ACC112 (cell line): ENCODE measurements at regions not wholly inside any gene's neighbourhood (a gene's known extent, or its start where the extent isn't known, plus 50 kb on each side); places are given as distances from the start of the nearest gene placed in this dataset.

ENCODE experiments used
- H2AFZ ChIP-seq: fragments of 200-600 bp; sonication (generic); one replicate; pipeline ENCODE4 v1.6.0; 2017; ENCODE audit warnings: antibody characterized with exemption, low read length; ENCODE audit not compliant: unreplicated experiment
- H3K27ac ChIP-seq: fragments of 200-600 bp; sonication (generic); 2 replicates; pipeline ENCODE4 v1.5.1; 2014; ENCODE audit warnings: low read depth, mild to moderate bottlenecking, antibody characterized with exemption, low read length, moderate library complexity
- H3K27me3 ChIP-seq: fragments of 200-600 bp; sonication (generic); 2 replicates; pipeline ENCODE4 v1.6.1; 2014; ENCODE audit warnings: mild to moderate bottlenecking, antibody characterized with exemption, low read length, moderate library complexity, mixed read lengths; ENCODE audit not compliant: insufficient read depth
- H3K36me3 ChIP-seq: fragments of 200-600 bp; sonication (generic); 2 replicates; pipeline ENCODE4 v1.6.1; 2016; ENCODE audit warnings: mild to moderate bottlenecking, antibody characterized with exemption, low read length, moderate library complexity, mixed read lengths; ENCODE audit not compliant: insufficient read depth
- H3K4me1 ChIP-seq: fragments of 200-600 bp; sonication (generic); one replicate; pipeline ENCODE4 v1.6.1; 2016; ENCODE audit warnings: low read length, mixed read lengths; ENCODE audit not compliant: insufficient read depth, unreplicated experiment, control insufficient read depth
- H3K4me3 ChIP-seq: fragments of 200-600 bp; sonication (generic); 2 replicates; pipeline ENCODE4 v1.5.1; 2014; ENCODE audit warnings: mild to moderate bottlenecking, low read depth, low read length
- H3K79me2 ChIP-seq: fragments of 200-600 bp; sonication (generic); one replicate; pipeline ENCODE4 v1.6.0; 2016; ENCODE audit warnings: low read length; ENCODE audit not compliant: control insufficient read depth, unreplicated experiment, insufficient read depth

DNA sequence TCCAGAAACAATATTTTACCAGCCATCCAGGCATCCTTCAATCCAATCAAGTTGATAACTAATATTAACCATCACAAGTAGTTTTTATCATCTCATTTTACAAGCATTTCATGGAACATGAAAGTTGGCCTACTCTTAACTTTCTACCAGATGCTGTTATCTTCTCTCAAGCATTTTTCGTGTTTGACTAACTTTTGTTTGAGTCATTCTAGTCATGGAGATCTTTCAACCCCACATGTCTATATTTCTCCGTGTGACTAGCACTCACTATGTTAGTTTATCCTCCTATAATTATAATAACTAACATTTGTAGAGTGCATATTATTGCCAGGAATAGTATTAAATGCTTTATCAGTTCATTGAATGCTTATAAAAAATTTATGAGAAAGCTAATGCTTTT, 307.0 kb upstream of the CWC22 start:
- Histone ChIP-seq H2AFZ (no peak overlapping the region), H3K4me1 (no peaks in the 10 kb centered on the region), H3K27me3 (no peaks in the 10 kb centered on the region), H3K4me3 (no peak overlapping the region), H3K79me2 (no peaks in the 10 kb centered on the region), H3K27ac (no peak overlapping the region), H3K36me3 (no peaks in the 10 kb centered on the region)

DNA sequence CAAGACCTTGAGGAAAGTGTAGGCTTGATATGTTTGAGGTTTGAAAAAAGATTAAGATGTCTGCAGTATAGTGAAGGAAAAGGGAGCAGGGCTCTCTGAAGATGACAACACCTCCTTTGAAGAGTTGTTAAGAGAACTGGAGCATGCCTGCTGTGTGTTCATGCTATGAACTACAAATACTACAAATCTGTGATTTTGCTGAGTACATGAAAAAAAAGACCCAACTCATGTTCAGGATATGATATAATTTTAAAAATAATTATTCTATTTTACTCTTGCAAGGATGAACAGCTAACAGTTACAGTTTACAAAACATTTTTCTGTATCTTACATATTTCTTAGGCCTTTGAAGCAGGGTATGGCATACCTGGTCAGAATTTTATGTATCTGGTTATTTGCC, 305.4 kb upstream of the CWC22 start:
- Histone ChIP-seq H3K27me3 (no peaks in the 10 kb centered on the region), H3K36me3 (no peaks in the 10 kb centered on the region), H3K4me1 (no peaks in the 10 kb centered on the region), H3K27ac (no peak overlapping the region), H3K79me2 (no peaks in the 10 kb centered on the region), H3K4me3 (no peak overlapping the region), H2AFZ (no peak overlapping the region)

DNA sequence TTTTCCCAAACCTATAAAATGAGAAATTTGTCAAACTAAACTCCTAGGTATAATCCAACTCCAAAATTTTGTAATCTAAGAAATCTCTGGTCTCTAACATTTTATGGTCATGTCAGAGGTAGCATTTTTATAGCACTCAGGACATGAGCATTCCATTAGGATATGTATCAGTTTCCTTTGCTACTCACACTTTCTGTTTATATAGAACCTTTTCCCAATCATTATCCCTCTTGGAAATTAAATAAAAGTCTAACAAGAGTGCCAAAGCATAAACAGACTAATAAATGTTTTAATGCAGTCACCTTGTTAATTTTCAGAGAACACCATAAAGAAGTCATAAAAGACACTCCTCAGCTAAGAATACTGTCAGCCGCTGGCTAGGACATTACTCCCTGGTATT, 300.0 kb upstream of the CWC22 start:
- H3K27me3 ChIP-seq, result no peaks in the 10 kb centered on the region
- H3K27ac ChIP-seq, result no peak overlapping the region
- H2AFZ ChIP-seq, result peak overlapping the region; percentile 22
- no peaks in the 10 kb centered on the region for H3K36me3 ChIP-seq
- H3K4me1 ChIP-seq, result no peaks in the 10 kb centered on the region
- no peak overlapping the region for H3K4me3 ChIP-seq
- H3K79me2 ChIP-seq, result no peaks in the 10 kb centered on the region

DNA sequence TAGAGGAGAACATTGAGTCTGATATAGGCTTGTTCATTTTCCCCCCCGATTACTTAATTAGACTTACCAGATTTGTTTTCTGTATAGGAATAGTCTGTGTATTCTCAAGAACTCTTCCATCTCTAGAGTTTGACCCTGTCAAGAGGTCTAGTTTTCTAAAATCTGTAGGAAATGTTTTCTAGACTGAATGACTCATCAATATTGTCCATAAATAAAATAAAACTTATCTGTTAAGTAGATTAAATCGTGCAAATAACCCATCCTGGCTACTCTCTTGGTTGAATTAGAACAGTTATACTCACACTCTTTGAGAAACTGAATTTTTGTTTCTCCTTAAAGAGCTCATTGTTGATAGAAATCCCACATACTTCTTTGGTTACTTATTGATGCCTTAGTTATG, 299.2 kb upstream of the CWC22 start:
- no peaks in the 10 kb centered on the region for H3K36me3 ChIP-seq
- peak overlapping the region; percentile 22 for H2AFZ ChIP-seq
- H3K4me3 ChIP-seq, result no peak overlapping the region
- no peaks in the 10 kb centered on the region for H3K27me3 ChIP-seq
- no peak overlapping the region for H3K27ac ChIP-seq
- no peaks in the 10 kb centered on the region for H3K79me2 ChIP-seq
- H3K4me1 ChIP-seq, result no peaks in the 10 kb centered on the region

DNA sequence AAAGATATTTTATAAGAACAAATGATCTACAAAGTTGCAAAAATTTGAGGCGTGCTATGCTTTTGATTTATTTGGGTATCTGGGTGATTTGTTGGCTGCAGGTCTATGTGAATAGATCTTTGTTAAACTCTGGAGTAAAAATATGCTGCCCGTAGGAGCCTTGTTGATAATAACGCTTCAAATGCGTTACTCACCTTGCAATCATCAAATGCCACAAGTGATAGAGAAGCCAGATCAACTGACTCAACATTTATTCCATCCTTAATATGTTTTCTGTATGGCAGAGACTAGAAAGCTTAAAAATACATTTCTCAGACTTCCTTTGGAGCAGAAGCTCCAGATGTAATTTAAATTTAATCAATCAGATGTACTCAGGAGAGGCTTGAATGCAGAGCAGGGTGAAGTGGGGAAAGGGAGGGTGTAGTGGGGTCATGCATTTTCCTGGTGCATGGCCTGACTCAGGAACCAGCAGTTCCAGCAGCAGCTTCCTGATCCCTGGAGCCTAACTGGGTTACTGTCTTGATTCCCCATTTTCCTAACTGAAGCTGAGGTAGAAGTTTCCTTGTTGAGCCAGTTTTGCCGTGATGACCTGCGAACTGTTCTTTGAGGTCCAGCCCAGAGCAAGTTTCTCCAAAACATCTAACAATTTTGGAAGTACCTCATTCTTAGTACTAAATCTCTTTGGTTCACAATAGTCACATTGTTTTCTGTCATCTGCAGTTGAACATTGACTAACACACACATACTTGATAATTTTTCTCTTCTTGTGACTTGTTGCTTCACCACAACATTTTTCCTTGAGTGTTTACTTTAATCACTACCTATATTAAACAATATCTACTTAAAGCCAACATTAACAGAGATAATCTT, 284.7 kb upstream of the CWC22 start:
- Histone ChIP-seq H3K79me2 (no peaks in the 10 kb centered on the region), H3K27ac (peak overlapping the region; percentile 73), H3K4me1 (peaks cover 21% of the 10 kb centered on the region), H3K36me3 (no peaks in the 10 kb centered on the region), H3K4me3 (peak overlapping the region; percentile 53), H2AFZ (peak overlapping the region; percentile 49), H3K27me3 (no peaks in the 10 kb centered on the region)

DNA sequence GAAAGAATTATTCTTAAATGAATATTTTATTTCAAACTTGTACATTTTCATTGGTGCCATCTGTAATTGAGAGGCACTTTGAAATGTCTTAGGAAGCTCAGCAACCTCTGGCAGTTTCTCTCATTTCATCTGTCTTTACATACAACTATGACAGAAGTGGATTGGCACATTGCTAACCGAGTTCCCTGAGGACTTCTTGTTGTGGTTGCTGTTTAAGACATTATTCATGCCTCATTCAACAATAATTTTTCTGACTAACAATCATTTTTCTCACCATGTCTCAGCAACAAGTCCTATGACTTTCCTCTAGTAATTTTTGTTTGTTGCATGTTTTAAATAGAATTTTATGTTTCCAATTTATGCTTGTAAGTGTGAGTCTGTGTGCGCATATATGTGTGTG, 284.0 kb upstream of the CWC22 start:
- Histone ChIP-seq H3K79me2 (no peaks in the 10 kb centered on the region), H3K4me1 (peaks cover 21% of the 10 kb centered on the region), H3K4me3 (peak overlapping the region; percentile 53), H3K36me3 (no peaks in the 10 kb centered on the region), H2AFZ (no peak overlapping the region), H3K27me3 (no peaks in the 10 kb centered on the region), H3K27ac (peak overlapping the region; percentile 73)

DNA sequence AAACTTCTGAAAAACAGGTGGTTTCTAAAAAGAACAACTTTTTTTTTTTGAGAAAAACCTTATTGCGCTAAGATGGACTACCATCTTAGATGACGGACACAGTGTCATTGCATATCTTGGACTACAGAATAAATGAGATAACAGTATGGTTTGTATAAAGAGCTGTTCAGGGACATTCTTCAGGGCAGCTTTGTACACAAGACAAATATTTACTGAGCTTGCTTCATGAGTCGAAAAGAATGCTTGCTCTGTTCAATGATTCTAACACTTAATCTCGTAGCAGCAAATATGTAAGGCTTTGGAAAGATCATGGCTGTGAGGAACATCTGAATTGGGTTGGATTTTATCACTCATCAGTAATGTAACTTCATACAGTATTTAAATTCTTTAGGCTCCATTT, 282.5 kb upstream of the CWC22 start:
- Histone ChIP-seq H3K4me1 (peaks cover 21% of the 10 kb centered on the region), H3K79me2 (no peaks in the 10 kb centered on the region), H3K4me3 (no peak overlapping the region), H2AFZ (no peak overlapping the region), H3K27ac (no peak overlapping the region), H3K27me3 (no peaks in the 10 kb centered on the region), H3K36me3 (no peaks in the 10 kb centered on the region)

DNA sequence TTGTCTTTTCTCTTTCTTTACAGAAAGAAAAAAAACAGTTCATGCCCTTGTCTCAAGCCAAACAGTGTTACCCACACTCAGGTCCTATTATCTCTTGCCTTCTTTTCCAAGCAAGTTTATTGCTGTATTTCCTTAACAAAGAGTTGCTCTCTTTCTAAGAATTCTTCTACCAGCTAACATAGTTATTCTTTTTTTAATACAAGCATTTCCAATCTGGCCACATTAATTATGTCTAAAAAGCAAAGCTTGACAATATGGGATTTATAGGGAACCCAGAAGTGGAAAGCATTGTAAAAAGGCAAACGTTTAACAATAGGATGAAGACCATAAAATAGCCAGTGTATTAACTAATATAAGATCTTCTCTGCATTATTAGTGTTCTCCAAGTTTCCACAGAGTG, 272.5 kb upstream of the CWC22 start:
- no peaks in the 10 kb centered on the region for H3K4me1 ChIP-seq
- no peak overlapping the region for H2AFZ ChIP-seq
- no peak overlapping the region for H3K4me3 ChIP-seq
- no peaks in the 10 kb centered on the region for H3K36me3 ChIP-seq
- no peaks in the 10 kb centered on the region for H3K27me3 ChIP-seq
- H3K27ac ChIP-seq, result no peak overlapping the region
- H3K79me2 ChIP-seq, result no peaks in the 10 kb centered on the region

DNA sequence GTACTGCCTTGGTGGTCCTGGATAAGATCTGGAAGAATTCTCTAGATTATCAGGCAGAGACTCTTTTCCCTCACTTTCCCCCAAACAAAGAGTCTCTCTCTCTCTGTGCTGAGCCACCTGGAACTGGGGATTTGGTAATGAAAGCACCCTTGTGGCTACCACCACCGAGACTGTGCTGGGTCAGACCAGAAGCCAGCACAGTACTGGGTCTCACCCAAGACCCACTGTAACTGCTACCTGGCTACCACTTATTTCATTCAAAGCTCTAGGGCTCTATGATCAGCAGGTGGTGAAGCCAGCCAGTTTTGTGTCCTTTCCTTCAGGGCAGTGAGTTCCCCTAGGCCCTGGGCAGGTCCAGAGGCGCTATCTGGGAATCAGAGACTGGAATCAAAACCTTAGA, 269.6 kb upstream of the CWC22 start:
- H3K4me3 ChIP-seq, result no peak overlapping the region
- H3K36me3 ChIP-seq, result no peaks in the 10 kb centered on the region
- H3K27me3 ChIP-seq, result no peaks in the 10 kb centered on the region
- no peaks in the 10 kb centered on the region for H3K79me2 ChIP-seq
- no peaks in the 10 kb centered on the region for H3K4me1 ChIP-seq
- H3K27ac ChIP-seq, result no peak overlapping the region
- no peak overlapping the region for H2AFZ ChIP-seq

DNA sequence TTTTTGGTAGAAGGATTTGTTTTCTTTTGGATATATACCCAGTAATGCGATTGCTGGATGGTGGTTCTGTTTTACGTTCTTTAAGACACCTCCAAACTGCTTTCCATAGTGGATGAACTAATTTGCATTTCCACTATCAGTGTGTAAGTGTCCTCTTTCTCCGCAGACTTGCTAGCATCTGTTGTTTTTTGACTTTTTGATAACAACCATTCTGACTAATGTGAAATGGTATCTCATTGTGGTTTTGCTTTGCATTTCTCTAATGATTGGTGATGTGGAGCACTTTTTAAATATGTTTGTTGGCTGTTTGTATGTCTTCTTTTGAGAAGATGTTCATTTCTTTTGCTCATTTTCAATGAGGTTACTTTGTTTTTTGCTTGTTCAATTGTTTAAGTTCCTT, 260.9 kb upstream of the CWC22 start:
- Histone ChIP-seq H3K27ac (no peak overlapping the region), H3K4me1 (no peaks in the 10 kb centered on the region), H3K79me2 (no peaks in the 10 kb centered on the region), H3K36me3 (0 out of 2 replicates have a peak, but pooled peaks cover 4% of the 10 kb centered on the region), H3K4me3 (no peak overlapping the region), H2AFZ (no peak overlapping the region), H3K27me3 (no peaks in the 10 kb centered on the region)

DNA sequence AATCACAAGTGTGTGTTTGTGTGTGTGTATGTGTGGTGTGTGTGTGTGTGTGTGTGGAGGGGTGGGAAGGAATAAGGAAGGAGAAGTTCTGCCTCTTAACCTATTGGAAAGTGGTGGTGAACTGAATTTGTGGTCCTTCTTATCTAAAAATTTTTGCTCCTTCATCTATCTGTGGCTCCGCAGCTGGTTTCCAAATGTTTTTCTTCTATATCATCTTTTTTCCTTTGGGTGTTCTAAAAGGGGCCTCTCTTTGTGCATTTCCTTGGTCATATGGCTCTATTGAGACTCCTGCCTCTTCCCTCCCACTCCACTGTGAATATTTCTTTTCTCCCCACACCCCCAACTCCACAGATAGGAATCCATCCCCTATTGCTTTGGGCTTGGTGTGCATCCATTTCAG, 254.9 kb upstream of the CWC22 start:
- Histone ChIP-seq H3K27ac (no peak overlapping the region), H3K27me3 (no peaks in the 10 kb centered on the region), H3K79me2 (no peaks in the 10 kb centered on the region), H3K4me1 (no peaks in the 10 kb centered on the region), H3K36me3 (no peaks in the 10 kb centered on the region), H3K4me3 (no peak overlapping the region), H2AFZ (no peak overlapping the region)
